Activated CD4-positive, alpha-beta T cell treated with anti-CD3 and anti-CD28 coated beads, Interleukin-10, Interleukin-2, amounts not matched to agents 100 ng/mL and 50 ng/mL, durations not matched to agents 16 hours and 8 hours (primary cell): ENCODE measurements at regions not wholly inside any gene's neighbourhood (a gene's known extent, or its start where the extent isn't known, plus 50 kb on each side); places are given as distances from the start of the nearest gene placed in this dataset.

Source experiments
- DNase-seq: peaks from one replicate; pipeline ENCODE4 v3.0.0-alpha.2; 2020

DNA sequence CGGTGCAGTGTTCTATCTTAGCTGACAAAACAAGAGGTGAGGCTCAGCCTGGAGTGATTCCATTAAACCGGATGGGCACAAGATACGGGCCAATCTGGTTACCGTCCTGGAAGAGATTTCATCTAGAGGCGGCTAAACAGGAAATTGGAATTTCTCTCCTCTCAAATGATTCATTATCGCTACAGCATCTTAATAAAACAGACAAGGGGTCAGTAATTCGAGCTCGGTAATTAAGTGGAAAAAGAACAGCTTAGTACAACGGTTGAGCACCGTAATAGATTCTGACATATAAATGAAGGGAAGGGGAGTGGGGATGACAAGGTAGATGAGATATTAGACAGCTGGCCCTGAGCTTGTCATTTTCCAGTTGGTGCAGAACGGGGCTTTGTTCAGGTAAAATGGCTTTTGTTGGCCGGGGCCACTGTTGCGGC lies 137.2 kb downstream of the EDN3 start:
- DNase-seq, result no peak

DNA sequence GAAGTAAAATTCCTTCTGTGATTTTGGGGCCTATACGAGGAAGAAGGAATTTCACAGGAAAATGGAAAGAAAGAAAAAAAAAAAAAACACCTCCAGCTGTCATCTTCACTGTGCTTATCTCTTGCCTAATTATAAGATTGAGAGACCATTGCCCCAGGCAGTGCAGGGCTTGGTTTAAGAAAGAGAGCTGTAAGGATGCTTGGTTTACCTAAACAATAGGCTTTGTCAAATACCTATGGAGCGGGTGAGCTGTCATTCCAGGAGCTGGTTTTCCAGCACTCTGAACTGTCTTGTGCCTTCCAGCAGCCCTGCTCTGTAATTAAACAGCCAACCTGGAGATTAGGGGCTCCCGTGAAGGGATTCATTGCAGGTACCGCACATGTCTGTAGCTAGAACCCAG lies 137.8 kb downstream of the EDN3 start:
- DNase-seq, result no peak

DNA sequence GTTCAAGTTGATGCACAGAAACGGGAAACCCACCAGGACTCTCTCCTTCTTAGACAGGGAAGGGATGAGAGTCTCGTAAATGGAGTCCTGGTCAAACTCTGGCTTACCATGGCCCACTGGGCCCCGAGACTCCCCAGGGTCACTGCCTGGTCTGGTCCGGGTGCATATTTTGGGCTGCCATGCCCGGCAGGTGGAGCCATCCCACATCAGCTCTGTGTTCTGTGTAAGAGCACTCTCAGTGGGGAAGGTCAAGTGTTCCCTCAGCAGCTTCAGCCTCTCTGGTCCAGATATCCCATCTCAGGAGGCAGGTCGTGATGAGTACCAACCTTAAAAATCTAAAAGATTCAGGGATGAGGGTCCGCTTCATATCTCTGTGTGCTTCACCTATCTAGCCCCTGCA lies 138.8 kb downstream of the EDN3 start:
- no peak for DNase-seq

DNA sequence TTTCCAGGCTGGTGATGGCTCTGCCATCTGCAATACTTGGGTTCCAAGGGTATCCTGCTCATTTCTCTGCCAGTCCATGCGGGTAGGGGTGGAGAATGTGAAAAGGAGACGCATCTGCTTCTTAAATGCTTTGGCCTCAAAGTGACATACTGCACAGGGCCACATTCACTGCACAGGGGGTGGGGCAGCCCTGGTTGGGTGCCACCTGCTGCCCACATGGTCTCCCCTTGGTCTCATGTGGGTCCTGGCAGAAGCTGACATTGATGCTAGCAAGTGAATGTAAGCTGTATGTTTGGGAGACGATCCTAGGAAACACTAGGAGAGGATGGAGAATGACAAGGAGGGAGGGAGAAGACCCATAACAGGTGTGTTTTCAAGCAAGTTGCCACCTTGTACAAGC lies 140.9 kb downstream of the EDN3 start:
- no peak for DNase-seq

DNA sequence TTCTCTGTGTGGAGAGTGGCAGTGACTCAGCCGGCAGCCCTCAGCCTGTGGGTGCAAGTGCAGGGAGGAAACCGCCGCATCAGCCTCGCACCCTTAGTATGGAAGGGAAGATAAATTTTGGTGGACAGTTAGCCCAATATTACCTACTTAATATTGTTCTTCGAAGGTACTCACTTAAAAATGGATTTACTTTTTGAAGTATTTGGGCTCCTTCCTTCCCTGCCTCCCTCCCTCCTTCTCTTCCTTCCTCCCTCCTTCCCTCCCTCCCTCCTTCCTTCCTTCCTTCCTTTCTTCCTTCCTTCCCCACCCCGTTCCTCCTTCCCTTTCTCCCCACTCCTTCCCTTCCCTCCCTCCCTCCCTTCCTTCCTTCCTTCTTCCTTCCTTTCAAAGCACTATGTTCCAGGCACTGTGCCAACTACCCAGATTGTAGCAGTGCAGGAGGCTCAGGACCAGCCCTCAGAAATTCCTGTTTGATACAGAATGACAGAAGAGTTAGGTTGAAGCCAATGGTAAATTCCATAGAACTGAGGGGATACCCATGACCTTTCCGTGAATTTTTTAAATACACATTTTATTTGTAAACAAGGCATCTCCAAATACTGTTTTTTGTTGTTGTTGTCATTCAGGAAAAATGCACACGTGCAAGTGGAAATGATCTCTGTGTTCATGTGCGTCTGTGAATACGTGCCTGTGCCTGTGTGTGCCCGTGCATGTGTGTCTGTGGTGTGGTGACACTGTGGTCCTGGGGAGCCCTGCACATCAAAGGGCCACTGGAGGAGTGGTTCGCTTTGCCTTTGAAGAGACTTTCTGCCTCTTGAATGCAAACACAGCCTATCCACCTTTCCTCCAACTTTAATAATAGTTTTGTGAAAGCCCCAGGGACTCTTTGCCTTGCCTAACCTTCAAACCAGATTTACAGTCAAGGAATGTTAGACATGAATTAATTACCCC lies 141.7 kb downstream of the EDN3 start:
- no peak for DNase-seq

DNA sequence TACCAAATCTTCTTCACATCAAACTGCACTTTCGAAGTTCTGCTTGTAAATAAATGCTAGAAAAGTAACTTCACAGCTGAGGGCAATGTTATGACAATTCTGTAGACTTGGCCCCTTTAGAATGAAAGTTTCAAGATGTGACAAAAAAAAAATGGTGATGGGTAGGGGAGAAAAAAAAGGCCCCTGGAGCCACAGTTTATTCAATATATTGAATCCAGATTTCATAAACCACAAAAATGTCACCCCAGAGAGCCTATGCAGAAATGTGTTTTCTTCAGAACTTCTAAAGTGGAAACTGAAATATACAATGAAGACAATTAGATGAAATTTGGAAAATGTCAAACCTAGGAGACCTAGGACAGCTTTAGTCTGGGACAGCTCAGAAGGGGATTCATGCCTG lies 143.1 kb downstream of the EDN3 start:
- DNase-seq, result no peak

DNA sequence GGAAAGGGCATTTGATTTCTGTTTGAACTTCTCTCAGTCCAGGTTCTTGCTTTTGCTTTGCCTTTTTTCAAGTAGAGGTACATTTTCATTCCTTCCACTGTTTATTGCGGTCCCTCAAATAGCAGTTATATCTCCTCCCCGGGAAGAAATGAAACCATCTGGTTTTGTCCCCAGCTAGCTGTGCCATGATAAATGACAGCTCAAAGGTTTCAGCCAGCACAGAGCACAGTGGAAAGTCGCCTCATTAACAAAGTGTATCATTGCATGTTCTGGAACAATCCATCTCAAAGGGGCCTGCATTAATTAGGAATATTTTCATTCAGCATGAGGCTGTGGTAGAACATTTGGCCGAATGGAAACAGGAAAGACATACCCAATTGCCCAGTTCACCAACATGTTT lies 146.0 kb downstream of the EDN3 start:
- DNase-seq, result no peak

DNA sequence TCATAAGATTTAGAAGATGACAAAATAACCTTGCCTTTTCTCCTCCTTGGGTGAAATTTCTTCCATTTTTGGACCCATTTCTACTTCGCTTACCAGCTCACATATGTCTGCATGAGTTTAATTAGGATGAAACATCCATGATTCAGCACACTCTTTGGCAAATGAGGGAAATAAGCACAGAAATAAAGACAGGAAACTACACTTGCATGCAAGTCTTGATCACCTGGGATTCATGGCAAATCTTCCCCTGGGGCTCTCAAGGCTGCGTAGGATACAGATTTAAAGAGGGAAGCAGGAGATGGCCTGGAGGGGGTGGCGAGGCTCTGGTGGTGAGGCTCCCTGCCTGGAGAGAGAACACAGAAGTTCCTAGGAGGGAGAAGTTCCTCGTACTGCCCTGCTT lies 147.8 kb downstream of the EDN3 start:
- DNase-seq, result no peak

DNA sequence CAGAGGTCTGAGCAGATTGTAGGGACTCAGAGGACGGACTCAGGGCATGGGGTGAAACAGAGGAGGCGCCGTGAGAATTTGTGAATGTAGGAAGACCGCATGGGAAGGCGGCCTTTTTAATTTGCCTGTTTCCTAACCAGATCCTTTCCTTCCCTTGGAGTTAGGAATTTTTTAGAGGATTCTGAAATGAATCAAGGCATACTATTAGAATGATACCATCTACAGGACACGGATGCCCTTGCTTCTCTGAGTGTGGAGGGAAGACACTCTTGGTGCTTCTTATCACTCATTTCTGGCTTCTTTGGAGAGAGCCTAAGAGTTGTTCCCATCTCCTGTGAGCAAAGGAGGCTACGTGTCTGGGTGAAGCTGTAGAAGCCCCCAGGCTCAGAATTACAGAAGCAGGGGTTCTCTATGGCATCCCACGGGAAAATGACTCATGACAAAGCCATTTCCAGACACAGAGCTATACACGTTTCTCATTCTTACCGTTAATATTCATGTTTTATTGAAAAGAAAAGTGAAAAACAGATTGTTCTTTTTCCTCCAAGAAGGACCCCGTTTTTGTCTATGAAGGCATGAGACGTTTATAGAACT lies 148.5 kb downstream of the EDN3 start:
- no peak for DNase-seq

DNA sequence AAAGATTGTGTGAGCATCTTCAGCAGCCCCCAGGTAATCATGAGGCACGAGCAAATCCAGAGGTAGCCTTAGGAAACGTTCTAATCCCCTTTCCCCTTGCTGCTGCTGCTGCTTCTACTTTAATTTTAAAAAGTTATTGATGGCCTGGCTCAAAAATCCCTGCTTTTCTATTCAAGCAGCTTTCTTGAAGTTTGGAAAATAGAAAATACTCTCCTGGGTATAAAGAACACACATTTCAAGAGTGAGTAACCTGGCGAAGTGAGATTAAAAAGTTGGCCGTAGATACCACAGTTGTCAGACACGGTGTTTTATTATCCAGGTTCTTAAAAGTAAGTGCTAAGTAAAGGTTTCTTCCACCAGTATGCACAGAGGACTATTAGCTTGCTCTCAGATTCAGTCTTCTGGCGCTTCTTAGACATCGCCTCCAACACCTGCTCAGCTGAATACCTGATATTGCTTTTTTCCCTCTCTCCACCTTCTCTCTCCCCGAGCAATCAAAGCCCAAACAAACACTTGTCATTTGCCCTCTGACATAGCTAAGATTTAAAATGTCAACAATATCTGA lies 150.7 kb downstream of the EDN3 start:
- DNase-seq, result no peak

DNA sequence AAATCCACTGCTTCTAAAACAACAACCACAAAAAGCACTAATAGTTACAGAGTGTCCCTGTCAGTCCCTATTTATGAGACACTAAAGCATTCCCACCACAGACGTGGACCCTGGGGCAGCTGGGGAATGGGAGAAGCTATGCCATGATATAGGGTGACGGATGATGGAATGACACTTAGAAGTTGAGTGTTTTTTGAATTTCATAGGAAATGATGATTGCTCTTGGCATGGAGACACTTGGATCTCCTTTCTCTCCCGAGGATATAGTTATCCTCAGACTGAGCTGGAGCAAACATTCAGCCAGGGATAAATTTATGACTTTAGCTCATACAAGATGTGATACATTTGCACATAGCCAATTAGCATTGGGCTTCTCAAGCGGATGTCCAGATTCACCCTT lies 151.2 kb downstream of the EDN3 start:
- DNase-seq, result no peak

DNA sequence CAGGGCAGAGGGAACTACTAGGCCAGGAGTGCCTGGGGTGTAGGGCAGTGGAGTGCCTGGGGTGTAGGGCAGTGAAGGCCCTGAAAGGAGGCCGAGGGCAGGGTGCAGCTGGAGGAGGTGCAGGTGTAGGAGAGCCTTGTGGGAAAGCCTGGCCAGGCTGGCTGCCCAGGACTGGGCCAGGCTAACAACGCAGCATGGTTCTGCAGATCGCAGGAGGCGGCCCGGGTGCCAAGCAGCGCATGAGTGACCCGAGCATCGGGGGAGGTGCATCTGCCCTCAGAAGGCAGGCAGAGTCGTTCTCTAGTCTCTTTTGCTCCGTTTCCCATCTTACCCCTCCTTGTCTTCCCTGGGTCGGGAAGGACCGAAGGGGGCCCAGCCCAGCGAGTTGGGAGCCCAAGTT lies 151.5 kb upstream of the PHACTR3 start:
- DNase-seq, result no peak

DNA sequence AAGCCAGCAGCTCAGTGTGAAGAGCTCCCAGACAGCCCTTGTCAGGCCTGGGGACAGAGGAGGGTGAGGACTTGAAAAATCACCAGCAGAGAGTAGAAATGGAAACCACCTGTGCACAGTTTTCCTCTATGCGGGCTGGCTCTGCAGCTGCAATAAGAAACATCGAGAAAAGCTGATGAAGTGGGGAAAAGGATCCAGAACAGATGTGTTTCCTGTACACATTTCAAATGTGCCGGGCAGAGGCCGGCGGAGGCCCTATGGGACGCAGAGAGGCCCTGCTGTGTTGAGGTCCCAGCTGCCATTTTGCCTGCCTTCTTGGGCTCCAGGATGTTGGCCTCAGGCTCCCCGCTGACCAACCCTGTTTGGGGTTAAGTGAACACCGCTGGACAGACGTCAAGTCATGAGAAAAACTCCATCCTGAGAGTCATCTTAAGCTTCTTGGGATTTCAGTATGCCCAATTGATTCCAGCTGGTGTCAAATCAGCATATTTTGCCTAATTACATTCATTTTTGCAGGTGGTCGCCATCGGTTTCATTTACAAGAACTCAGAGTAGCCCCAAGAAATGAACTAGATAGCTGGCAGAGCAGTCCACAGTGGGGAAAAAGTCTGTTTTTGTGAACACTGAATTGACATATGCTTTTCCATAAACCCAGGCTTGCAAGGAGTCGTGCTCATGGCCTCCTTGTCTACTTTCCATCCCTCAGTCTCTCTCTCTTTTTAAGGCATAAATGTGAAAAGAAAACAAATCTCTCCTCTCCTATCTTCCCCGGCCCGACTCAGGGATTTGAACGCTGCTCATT lies 150.4 kb upstream of the PHACTR3 start:
- no peak for DNase-seq

DNA sequence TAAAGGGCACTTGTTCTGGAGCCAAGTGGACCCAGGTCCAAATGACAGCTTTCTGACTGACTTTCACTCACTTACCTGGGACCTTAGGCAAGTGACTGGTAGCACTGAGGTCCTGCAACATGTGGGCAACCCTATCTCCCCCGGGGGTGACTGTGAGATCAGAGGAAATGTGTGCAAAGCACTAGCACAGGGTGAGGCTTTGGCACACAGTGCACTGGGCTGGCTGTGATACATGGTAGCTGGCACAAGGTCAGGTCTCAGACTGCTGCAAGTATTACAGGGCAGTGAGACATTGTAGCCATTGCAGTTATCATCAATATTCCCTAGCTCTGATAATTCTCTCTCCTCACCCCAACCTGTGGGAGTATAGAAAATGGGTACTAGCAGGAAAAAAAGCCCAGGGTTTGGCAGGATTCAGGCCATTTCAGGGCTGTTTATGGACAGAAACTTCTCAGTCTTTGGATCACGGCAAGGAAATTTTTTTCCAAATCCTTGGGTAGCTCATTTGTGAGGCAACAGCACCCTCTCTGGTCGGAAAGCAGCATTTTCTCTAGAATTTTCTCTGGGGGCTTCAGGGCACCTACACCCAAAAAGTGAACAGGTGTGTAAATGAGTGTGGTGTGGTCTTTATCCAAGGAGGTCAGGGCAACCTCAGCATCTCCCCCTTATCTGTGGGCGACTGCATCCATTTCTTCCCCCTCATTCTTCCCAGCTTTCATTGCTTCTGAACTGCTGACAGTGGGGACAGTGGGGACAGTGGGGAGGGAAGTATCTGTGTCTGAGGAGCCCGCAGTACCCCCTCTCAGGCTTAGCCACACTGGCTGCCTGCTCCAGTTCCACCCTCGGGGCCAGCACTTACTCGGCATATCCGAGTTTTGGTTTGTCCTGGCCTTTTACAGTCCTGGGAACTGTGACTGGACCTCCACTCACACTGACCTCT lies 148.7 kb upstream of the PHACTR3 start:
- DNase-seq, result no peak

DNA sequence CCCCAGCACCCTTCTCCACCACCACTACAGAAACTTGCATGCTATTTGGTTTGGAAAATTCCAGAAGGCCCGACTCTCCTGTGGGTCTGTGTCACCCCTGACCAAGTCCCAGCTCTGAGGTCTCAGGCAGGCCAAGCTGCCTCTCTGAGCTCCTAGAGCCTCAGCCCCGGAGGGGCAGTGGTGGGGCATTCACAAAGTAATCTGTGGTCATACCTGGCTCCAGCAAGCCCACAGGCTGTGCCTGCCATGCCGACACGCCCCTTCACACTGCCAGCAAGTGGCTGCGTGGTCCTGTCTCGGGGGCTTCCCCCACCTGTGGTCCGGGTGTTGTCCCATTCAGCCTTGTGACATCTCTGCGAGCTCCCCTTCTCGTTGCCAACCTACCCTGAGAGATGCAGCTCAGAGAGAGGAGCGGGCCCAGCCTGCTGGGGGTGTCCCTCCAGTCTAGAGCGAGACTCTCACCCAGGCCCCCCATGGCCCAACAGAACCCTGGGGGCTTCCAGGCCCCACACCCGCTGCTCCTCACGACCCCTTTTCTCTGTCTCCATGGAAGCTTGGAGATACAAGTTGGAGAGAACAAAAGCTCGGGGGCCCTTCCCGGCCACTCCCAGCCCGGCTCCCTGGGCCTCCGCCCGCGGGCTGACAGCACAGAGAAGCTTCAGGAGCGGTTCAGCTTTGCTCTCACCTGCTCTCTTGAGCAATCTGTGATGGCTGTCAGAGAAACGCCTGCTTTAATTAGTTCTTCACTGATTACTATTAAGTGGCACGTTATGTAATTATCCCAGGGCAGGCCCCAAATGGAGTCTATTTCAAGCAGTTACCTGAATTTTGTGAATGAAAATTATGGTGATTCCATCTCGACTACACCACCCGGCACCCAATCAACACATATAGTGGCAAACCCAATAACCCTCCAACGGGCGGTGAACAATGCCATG lies 147.7 kb upstream of the PHACTR3 start:
- DNase-seq, result no peak

DNA sequence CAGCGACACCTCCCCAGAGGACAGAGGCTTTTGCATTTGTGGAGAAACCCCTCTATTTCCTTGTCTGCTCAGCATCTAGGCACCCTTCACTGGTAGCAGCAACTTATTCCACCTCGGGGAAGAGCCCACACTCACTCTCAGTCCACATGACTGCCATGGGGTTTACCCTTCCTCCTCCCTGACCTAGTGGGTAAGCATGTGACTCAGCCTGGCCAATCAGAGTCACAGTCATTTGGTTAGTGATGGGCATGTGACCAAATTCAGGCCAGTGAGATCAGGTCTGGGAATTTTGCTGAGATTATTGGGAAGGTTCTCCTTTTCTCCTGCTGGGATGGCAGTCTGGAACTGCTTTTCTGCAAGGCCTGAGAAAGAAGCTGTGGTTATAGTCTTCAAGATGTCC lies 145.7 kb upstream of the PHACTR3 start:
- no peak for DNase-seq

DNA sequence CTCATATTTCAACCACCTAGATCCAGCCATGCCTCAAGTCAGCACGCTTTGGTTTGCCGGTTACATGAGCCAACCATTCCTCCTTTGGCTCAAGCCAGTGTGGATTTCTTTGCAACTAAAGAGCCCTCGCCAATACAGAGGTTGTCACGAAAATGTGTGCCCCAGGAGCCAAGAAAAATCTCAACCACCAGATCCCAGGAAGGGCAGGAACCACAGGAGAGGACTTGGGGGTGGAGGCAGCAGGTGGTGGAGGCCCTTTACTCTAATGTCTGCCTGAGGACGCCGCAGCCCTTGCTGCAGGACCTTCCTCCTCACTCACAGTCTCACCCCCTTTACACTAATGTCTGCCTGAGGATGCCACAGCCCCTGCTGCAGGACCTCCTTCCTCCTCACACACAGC lies 144.8 kb upstream of the PHACTR3 start:
- no peak for DNase-seq

DNA sequence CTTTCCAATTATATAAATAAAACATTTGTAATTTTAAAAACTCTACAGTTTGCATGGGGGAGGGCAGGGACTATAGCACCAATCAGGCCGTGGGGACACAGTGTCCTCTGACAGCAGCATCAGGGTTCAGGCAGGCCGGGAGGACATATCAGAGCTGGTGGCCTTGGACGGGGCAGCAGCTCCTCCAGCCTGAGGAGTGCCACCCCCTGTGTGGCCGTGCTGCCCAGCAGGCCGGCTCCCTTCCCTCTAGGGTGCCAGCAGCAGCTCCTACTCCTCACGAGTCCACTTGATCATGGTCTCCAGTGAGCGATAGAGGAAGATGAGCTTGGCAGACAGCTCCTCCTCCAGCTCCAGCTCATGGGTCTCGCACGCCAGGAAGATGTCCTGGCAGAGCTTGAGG lies 144.0 kb upstream of the PHACTR3 start:
- no peak for DNase-seq

DNA sequence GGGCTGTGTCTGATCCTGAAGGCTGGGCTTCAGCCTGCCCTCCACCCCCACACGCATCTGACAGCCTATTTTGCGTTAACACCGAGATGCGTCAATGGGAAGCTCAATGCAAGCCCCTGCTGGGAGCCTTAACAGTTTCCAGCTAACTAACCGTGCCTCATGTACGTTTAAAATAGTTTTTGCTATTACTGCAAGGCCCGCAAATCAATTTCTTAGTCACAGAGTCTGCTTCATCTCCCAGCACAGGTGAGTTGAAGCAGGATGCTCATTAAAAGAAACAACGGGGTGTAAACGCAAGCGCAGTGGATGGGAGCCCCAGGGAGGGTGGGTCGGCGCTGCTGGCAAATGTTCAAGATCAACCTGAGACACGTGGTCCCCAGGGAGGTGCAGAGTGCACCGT lies 142.8 kb upstream of the PHACTR3 start:
- DNase-seq, result no peak

DNA sequence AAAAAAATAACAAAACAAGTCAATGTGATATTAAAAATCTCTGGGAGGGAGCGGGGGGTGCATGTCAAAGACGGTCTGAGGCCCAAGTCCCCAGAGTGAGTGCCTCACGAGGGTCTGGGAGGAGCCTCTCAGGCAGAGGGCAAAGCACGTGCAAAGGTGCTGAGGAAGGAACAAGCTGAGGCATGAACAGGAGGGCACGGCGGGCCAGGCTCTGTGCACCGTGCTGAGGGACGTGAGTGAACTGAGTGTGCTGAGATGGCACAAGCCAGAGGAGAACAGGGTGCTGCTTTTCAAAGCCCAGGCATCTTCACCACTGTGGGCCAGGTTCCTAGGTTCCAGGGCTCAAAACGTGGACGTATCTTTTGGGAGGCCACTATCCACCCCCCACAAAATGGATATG lies 142.1 kb upstream of the PHACTR3 start:
- DNase-seq, result no peak

DNA sequence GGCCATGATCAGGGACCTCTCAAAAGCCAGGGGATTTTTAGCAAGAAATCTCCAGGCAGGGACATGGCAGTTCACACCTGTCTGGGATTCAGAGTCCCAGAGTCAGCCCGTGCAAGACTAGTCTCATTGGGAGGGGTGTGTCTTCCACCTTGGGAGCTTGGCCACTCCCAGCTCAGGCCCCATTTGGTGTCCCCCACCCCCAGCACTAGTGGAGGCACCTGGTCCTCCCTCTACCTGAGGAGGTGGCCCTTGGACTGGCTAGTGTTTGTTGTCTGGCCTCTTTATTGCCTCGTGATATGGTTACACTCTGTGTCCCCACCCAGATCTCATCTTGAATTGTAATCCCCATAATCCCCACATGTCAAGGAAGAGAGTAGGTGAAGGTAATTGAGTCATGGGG lies 140.8 kb upstream of the PHACTR3 start:
- DNase-seq, result no peak
